GM21423 (cell line): ENCODE measurements at regions not wholly inside any gene's neighbourhood (a gene's known extent, or its start where the extent isn't known, plus 50 kb on each side); places are given as distances from the start of the nearest gene placed in this dataset.
"Not testable (repeated sequence)": the region's sequence is repeated elsewhere in the genome, so short reads cannot be mapped to it uniquely, and the experiment has no call there.

Source experiments
- ATAC-seq: cut with Tn5 transposase; IDR thresholded peaks from one replicate; pipeline ENCODE4 v1.9.1; 2021; ENCODE audit warnings: mild to moderate bottlenecking, moderate library complexity; ENCODE audit not compliant: unreplicated experiment

DNA sequence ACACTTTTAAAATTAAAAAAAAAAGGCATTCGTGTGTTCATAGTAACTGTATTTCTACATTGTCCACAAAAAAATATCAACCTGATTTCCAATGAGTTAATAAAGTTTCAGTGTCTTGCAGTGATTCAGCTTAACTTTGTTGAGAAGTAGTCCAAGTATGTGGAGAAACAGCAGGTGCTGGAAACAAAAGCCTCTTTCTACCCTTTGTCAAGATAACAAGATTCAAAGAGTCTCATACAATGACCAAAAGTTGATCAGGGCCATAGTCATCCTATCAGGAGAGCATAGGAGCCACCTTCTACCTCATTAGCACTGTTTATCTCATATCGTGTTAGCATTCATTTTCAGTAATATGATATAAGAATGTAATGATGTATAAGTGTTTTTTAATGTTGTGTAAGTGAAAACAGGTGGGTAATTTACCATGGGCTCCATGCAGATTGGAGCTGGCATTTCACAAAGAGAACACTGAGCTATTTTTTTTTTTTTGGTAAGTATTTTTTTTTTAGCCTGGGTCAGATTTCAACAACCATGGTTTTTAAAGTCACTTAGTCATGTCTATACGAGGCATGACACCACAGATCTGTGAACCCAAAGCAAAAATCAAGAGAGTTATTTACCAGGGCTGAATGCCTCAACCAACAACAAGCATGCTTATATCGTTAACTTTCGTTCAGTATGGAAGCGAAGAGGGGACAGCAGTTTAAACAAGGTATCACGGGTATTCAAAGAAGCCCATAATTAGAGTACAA lies 165.0 kb upstream of the ZNF521 start:
- ATAC-seq, result no peak

DNA sequence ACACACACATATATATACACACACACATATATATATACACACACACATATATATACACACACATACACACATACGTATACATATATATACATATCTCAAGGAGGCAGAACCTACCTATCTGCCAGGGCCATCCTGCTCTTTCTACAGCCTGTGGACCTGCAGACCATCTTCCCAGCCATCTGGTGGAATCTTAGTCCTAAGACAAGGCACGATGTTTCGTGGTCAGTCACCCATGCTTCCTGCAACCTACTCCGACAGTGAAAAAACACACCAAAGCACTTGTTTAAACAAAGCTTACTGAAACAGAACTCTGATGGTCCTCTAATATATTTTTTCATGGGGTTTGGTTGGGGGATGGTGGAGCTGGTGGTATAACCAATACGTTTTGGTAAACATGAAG lies 164.2 kb upstream of the ZNF521 start:
- no peak for ATAC-seq

DNA sequence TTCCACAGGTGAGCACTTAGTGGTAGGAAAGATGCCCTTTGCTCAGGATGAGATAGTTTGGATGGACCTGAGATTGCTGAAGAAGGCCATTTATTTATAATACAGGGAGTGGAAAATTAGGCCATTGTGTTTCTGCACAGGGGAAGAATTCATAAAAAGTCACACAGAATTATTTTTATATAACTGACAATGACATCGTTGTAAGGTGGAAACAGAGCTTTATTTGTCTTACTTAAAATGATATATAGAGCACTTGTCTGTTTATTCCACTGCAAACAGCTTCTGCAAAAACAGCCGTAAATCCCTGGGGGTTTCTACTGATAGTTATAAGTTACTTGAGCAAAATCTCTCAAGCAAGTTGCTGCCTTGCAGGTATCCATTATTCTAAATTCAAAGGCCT lies 158.1 kb upstream of the ZNF521 start:
- ATAC-seq, result no peak

DNA sequence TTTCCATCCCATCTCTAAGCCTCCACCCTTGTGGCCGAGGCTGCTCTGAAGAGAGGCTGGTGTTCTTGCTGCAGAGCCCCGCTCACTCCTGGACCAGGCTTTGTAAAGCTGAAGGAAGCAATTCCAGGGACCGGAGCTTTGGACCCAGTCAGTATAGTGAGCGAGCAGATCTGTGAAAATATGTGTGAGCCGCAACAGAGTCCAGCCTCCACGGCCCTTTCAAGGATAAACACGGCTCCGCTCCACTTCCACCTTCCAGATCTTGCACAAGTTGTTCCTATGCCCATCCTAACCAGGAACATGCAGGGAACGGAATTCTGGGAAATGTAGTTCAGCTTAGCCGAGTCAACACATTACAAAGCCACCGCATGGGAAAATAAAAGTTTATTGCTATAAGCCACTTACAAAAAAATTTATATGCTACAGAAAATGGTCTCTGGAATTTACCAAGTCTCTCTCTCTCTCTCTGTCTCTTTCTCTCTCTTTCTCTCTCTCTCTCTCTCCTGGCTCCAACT lies 151.7 kb upstream of the ZNF521 start:
- no peak for ATAC-seq

DNA sequence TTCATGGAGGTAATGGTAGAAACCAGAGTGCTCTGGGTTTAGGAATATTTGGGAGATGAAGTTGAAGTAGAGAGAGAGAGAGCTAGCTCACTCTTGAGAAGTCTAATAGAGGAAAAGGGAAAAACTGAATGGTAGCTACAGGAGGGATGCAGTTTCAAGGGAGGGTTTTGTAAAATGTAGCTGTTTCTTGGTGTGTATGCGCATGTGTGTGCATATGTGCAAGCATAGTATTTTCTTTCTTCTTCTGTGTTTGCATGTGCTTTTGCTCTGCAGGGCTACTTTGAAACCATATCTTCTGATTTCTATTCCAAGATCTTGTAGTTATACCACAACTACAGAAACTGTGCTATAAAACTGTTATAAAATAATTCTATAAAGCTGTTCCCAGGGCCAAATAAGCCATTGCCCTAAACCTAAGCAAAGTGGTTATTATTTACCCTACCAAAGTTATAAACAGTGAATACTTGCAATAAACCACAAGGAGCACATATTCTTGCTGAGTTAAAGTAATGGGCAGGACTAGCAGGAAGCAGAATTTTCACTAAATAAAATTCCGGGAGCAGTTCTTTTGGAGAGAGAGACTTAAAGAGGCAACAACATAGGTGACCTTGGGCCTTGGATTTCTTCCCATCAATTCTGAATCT lies 145.3 kb upstream of the ZNF521 start:
- no peak for ATAC-seq

DNA sequence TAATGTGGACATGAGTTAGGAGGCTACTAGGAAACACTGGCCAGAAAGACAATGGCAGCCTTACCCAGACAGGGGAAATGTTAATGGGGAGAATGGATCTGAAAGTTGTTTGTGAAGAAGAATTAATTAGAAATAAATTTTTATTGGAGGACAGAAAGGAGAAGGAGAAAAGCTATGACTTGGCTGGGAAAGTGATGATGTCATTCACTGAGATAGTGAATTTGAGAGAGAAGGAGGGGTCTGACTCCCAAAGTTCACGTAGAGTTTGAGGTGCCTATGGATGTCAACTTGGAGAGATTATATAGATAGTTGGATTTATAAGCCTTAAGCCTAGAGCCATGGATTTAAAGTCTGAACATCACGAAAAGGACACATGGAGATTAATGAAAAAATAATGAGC lies 144.6 kb upstream of the ZNF521 start:
- no peak for ATAC-seq

DNA sequence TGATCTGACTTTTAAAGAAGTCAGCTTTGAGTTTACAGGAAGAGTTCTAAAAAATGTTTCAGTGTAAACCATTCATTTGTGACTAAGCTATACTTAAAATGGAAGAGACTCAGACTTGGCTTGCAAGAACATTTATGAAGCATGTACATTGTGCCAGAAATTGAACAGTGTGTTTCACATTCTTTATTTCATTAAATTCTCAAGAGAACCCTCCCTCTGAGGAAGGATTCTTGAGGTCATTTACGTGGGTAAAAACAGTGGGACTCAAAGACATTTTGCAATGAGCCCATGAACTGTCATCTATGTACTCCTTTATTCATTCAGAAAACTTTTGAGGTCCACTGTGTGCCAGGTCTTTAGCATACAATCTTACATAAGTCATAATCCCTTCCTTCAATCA lies 143.6 kb upstream of the ZNF521 start:
- no peak for ATAC-seq

DNA sequence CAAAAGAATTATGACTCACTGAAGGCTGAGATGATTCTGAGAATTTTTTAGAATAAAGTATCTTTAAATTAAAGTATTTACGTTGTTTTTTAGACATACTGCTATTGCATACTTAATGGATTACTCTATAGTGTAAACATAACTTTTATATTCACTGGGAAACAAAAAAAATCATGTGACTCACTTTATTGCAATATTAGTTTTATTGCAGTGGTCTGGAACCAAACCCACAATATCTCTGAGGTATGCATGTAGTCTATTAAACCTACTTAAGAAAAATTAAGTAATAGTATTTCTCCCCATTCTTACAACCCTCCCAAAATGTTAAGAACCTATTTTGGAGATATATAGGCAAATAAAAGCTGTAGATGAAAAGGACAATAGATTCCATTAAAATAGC lies 142.9 kb upstream of the ZNF521 start:
- ATAC-seq, result no peak

DNA sequence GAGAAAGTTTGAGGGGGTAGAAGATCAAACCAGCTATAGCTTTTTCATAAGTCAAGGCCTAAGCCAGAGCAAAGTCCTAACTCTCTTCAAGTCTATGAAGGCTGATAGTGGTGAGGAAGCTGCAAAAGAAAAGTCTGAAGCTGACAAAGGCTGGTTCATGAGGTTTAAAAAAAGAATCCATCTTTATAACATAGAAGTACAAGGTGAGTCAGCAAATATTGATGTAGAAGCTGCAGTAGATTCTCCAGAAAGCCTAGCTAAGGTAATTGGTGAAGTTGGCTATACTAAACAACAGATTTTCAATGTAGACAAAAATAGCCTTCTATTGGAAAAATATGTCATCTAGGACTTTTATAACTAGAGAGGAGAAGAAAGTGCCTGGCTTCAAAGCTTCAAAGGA lies 141.4 kb upstream of the ZNF521 start:
- no peak for ATAC-seq

DNA sequence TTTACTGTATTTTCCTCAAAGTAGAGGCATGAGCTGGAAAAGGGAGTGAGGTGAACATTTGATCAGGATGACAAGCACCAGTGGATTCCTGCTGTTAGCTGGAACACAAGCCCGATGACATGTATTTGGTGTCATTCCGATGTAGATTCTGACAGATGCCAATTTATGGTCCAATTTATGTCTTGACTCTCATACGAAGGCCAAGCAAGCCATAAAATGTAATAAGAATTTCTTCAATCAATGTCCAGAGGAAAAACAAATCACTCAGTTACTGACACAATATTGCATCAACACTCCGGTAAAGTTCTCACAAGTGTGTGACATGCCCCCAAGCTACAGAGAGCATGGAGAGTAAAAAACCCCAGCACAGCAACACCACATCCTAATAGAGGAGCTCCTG lies 138.3 kb upstream of the ZNF521 start:
- no peak for ATAC-seq

DNA sequence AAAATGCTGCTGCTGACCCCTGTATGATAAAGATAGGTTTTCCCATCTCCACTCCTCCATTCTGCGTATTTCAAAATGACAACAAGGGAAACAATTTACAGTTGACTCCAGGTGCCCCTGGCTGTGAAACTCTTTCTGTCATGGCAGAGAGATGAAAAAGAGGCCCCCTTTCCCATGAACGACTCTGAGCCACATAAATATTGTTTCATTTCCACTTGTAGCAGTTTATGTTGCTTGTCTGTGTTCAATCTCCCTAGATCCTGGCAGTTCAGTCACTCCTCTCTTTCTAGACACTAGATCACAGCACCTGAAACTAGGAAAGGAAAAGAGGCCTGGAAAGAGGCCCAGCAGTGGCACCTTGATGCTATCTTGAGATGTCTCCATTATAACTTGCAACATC lies 121.0 kb upstream of the ZNF521 start:
- ATAC-seq, result no peak

DNA sequence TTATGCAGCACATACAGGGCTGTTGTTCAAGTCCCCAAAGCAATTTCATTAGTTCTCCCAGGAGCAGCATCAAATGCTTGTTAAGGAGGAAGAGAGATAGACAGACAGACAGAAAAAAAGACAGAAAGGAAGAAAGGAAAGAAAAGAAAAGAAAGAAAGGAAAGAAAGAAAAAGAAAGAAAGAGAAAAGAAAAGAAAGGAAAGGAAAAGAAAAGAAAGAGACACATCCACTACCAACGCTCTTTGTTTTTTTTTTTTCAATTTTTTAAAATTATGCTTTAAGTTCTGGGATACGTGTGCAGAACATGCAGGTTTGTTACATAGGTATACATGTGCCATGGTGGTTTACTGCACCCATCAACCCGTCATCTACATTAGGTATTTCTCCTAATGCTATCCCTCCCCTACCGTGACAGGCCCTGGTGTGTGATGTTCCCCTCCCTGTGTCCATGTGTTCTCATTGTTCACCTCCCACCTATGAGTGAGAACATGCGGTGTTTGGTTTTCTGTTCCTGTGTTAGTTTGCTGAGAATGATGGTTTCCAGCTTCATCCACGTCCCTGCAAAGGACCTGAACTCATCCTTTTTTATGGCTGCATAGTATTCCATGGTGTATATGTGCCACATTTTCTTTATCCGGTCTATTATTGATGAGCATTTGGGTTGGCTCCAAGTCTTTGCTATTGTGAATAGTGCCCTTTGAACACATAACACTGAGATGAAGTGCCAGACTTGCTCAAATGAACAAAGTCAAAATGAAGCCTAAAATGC lies 119.0 kb upstream of the ZNF521 start:
- ATAC-seq, result not testable (repeated sequence)

DNA sequence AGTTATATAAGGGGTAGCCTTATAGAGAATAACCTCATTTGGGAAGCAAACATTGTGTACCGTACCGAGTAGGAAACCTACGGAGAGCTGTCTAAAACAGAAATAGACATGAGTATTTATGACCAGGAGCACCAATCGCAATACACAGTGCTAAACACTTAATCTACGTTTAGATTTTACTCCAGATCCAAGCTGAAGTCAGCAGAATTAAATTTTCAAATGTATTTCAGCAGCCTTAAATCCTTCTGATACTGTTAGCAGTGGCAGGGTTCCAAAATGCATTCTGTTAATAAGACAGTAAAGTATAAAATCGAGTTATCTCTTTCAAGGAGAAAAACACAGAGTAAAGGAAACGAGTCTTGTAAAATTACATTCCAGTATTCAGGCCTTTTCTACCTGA lies 118.1 kb upstream of the ZNF521 start:
- ATAC-seq, result no peak

DNA sequence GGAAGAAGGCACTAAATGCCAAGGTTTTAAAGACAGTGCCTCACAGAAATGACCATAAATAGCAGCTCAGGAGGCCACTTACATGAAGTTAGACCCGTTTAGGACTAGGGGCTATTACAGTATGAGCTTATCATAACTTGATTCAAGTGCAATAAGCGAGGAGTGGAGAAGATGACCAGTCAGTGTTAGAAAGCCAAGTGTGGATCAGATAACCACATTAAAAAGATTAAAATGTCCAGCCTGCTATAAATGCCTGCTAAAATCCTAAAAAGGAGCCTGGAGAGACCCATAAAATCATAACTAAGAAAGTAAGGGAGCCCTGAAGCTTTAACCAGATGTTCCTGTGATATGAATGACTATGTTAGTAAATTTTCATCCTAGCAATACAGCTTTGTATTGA lies 117.5 kb upstream of the ZNF521 start:
- ATAC-seq, result no peak

DNA sequence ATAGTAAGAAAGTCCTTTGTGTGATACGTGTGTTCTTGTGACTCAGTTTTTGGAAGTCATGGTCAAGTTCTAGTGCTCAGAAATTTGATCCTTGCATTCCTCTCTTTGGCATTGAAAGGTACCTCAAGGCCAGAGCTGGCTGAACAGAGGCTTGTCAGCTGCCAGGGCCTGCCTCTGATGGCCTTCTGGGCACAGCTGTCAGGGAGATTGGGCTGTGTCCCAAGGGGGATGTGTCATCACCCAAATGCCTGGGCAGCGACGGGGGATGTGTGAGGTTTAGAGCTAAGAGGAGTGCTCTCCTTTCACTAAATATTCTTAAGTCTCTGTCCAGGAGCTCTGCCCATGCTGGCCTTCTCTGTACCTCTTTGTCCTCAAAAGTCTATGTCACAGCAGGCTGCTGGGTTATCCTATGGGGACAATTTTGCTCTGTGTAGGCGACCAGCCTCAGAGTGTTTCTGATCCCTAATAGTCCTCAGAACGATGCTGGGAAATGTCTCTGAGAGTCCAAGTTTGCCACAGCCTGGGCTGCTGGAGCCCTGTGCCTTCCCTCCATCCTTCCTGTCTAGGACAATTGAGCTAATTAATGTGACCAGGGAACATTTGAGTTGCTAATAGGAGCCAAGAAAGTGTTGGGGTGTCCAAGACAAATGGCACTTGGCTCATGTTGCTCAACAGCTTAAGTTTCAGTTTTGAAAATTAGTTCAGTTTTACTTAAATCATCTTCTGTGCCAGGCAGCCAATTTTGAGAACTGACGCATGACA lies 115.4 kb upstream of the ZNF521 start:
- no peak for ATAC-seq

DNA sequence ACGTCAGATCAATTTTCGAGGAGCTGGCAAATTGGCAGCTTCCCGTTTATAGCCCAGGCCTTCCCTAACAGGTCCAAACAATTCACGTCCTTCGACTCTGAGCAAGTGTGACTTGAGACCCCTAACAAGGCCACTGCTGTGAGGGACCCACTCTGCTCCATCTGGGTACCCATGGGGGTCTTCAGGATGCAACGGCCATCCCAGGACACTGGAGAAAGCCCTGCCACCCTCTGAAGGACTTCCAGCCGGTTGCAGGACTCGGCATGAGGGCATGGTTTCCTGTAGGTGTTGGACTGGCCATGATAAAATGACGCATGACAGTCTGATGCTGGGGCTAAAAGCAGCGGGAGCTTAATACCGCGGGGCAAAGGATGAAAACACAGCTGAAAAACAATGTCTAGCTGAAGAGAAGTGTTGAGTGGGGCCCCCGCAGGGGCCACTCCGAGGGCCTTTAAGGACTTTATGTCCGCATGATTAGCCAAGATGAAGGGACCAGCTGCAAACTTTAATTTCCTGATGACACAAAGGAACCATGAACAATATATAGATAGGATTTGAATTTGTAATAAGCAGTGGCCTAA lies 113.3 kb upstream of the ZNF521 start:
- ATAC-seq, result no peak

DNA sequence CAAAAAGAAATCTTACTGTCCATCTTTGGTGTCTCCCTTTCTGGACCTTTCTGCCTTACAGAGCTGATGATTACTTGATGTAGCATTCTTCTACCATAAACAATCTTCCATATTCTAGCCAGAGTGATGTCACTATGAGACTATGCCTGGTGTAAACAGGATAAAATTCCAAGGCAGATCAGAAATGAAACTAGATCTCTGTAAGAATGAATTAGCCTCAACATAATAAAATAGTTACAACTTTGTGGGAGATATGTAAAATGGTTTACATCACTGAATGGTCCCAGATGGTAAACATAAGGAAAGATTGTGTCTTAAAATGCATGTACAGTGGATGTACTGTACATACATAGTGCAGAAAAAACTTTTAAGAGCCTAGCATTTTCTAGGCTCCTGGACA lies 112.3 kb upstream of the ZNF521 start:
- ATAC-seq, result no peak

DNA sequence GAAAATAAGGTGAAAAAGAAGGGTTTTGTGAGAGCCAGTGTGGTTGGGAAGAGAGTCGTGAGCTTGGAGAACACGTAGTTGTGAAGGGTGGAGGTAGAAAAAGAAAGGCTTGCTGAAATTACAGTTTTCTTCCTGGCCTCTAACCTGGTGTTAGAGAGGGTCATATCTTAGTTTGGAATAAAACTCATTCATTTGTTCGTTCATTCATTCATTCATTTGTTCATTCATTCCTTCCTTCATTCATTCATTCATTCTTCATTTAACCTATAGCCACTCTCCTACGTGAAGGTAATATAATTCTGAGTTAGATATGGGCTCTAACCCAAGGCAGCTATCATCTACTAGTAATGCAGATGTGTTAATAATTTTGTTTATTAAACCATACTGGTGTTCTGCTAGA lies 111.8 kb upstream of the ZNF521 start:
- no peak for ATAC-seq

DNA sequence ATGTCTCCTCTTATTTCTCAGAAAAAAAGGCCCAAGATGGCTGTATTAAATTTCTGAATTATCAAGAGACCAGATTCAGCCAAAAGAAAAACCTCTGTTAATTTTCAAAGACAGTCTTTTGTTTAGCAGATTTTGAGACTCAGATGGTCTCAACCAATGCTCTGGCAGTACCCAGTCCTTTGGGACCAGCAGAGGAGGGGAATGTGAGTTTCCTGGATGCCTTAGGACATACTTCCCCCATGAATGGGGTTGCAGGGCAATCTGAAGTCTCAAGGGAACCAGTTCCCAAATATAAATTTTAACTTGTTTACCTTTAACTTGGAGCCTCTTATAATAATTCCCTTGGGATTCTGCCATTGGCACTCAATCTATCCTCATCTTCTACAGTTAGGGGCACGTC lies 107.8 kb upstream of the ZNF521 start:
- ATAC-seq, result no peak

DNA sequence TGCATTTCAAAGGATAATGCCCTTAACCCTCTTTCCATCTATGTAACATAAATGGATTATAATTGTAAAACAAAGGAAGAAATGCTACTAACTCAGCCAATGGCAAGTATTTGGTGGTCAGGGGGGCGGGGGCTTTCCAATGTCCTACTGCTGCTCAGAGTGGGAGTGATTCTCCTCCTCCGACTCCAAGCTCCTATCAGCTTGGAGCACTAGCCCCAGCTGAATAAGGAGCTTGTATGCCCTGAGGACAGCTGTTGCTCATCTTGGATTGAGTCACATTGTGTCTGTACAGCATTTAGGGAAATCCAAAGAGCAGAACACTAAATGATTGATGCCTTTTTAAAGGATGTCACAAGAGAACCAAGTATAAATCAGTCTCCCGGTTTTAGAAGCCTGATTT lies 105.6 kb upstream of the ZNF521 start:
- no peak for ATAC-seq

DNA sequence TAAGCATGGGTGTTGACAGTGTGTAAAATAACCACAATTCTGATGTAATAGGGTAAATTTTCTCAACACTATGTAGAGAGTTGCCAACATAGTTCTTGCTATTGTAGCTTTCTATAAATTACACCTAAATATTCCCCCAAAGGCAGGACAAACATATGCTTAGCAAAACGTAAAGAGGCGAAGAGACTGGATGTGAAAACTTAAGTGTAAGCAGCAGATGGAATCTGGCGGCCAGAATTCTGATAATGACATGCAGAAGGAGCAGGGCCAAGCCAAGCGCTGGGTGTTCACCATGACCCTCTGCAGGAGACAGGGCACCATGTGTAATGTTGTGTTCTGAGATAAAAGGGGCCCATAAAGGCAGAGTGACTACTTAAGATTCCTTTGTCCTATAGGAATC lies 105.2 kb upstream of the ZNF521 start:
- ATAC-seq, result no peak
